ENCODE measurements at regions not wholly inside any gene's neighbourhood (a gene's known extent, or its start where the extent isn't known, plus 50 kb on each side); places are given as distances from the start of the nearest gene placed in this dataset.

- no peak for TF ChIP-seq CTCF (IDR thresholded peaks at IDR 0.05; ENCODE audit: insufficient read depth, low read length)
- TF ChIP-seq SPI1 (IDR thresholded peaks at IDR 0.05; ENCODE audit: borderline replicate concordance, low read depth), result no peak
- TF ChIP-seq GABPA (IDR thresholded peaks at IDR 0.05; ENCODE audit: low read depth), result no peak
These were observed 444.9 kb downstream of the RMST start for GRCh38 chr12:97907504-97907903.

Measured in HL-60 (cell line).